ENCODE measurements at regions not wholly inside any gene's neighbourhood (a gene's known extent, or its start where the extent isn't known, plus 50 kb on each side); places are given as distances from the start of the nearest gene placed in this dataset.

- Histone ChIP-seq H4K20me1 (replicated peaks; ENCODE audit: control insufficient read depth, extremely low read depth, insufficient read depth, low read length) (no peaks in the 10 kb centered on the region), H3K9me3 (replicated peaks; ENCODE audit: control insufficient read depth, insufficient read depth, low read length) (no peaks in the 10 kb centered on the region), H3K4me2 (ENCODE audit: insufficient read depth, low read length) (no peak overlapping the region), H3K9ac (replicated peaks; ENCODE audit: extremely low read depth, insufficient read depth, low read length) (no peak overlapping the region), H3K4me3 (replicated peaks in 1 of 3; ENCODE audit: insufficient read depth in 1 of 3, low read depth in 1 of 3, low read length in 3 of 3) (no peak overlapping the region), H2AFZ (ENCODE audit: low read depth, low read length) (no peak overlapping the region), H3K27ac (ENCODE audit: insufficient read depth, low read depth, low read length) (no peak overlapping the region), H3K36me3 (ENCODE audit: control insufficient read depth in 2 of 2, extremely low read depth in 1 of 2, insufficient read depth in 2 of 2, low read length in 2 of 2) (no peaks in the 10 kb centered on the region), H3K4me1 (ENCODE audit: control insufficient read depth, extremely low read depth, insufficient read depth, low read length) (no peaks in the 10 kb centered on the region), H3K9me1 (replicated peaks; ENCODE audit: control insufficient read depth, extremely low read depth, insufficient read depth, low read length) (no peaks in the 10 kb centered on the region), H3K27me3 (ENCODE audit: control insufficient read depth in 2 of 2, insufficient read depth in 2 of 2, low read length in 2 of 2) (no peaks in the 10 kb centered on the region), H3K79me2 (ENCODE audit: control insufficient read depth, insufficient read depth, low read length) (no peaks in the 10 kb centered on the region)
- ChIA-PET CTCF (no interaction called here), POLR2A (no interaction called here)
- dilution Hi-C loops (cut with MboI; ENCODE audit: extremely low pct_ligation_motif_present, low sequenced_read_pairs) (no loop called here), intact Hi-C loops (cut with micrococcal nuclease) (no loop called here)
- FAIRE-seq (no peak), DNase-seq (ENCODE audit: low read depth, low spot score) (no peak)
- BruUV-seq (replicated peaks) = no TSS peak
- TF ChIP-seq JUN (IDR thresholded peaks at IDR 0.05; ENCODE audit: borderline replicate concordance, insufficient read depth, insufficient read length, low read depth) (no peak), EZH2 (IDR thresholded peaks at IDR 0.05; ENCODE audit: borderline replicate concordance, low read depth, low read length, severe bottlenecking) (no peak), FOS (IDR thresholded peaks at IDR 0.05; ENCODE audit: borderline replicate concordance, insufficient read depth, low read length) (no peak), CTCF (IDR thresholded peaks at IDR 0.05; ENCODE audit: extremely low read depth in 1 of 2, insufficient read depth in 1 of 2, low read depth in 1 of 2, low read length in 2 of 2) (no peak), MYC (IDR thresholded peaks at IDR 0.05; ENCODE audit: low read depth, low read length) (no peak), POLR2AphosphoS5 (IDR thresholded peaks at IDR 0.05; ENCODE audit: insufficient read depth, low read depth, low read length) (no peak), GATA2 (IDR thresholded peaks at IDR 0.05; ENCODE audit: insufficient read depth, insufficient read length, low read depth, low read length) (no peak), POLR2A (IDR thresholded peaks at IDR 0.05; ENCODE audit: low read depth, low read length) (no peak)
- TF ChIP-seq, protein P1, sequence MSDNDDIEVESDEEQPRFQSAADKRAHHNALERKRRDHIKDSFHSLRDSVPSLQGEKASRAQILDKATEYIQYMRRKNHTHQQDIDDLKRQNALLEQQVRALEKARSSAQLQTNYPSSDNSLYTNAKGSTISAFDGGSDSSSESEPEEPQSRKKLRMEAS (IDR thresholded peaks at IDR 0.05; ENCODE audit: insufficient read depth, insufficient read length) = no peak
Measured at GRCh38 chr14:86723254-86723624, 1193.3 kb downstream of the FLRT2 start.
